ENCODE measurements at regions not wholly inside any gene's neighbourhood (a gene's known extent, or its start where the extent isn't known, plus 50 kb on each side); places are given as distances from the start of the nearest gene placed in this dataset.

DNA sequence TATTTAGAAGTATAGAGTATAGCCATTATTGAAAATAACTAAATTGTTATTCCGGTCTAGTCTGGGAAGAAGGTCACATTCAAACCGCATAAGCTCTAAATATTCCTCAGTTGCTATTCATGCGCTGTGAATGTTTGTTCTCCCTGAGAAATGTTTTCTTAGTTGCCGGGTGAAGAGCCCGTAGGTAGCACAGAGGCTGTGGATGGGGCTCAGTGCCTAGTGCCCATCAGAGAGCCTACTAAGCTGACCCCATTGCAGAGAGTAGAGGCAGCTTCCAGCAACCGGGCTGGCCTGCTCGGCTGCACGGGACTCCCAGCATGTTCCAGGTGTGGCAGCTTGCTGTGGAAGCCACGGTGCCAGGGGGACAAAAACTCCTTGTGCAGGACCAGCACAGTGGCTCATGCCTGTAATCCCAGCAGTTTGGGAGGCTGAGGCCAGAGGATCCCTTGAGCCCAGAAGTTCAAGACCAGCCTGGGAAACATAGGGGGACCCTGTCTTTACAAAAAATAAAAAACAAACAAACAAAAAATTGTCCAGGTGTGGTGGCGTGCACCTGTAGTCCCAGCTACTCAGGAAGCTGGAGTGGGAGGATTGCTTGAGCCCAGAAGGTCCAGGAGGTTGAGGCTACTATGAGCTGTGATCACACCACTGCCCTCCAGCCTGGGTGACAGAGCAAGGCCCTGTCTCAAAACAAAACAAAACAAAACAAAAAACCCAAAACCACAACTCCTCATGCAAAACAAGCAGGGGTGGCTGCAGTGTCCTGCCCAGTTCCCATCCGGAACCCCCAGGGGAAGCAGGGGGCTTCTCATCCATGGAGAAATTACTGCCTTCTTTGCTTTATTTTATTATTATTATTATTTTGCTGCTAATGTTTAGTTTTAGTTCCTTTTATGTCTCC lies 82.5 kb downstream of the KCTD15 start:
- no peak for TF ChIP-seq POLR2A (IDR thresholded peaks at IDR 0.05)
- TF ChIP-seq, protein P1, sequence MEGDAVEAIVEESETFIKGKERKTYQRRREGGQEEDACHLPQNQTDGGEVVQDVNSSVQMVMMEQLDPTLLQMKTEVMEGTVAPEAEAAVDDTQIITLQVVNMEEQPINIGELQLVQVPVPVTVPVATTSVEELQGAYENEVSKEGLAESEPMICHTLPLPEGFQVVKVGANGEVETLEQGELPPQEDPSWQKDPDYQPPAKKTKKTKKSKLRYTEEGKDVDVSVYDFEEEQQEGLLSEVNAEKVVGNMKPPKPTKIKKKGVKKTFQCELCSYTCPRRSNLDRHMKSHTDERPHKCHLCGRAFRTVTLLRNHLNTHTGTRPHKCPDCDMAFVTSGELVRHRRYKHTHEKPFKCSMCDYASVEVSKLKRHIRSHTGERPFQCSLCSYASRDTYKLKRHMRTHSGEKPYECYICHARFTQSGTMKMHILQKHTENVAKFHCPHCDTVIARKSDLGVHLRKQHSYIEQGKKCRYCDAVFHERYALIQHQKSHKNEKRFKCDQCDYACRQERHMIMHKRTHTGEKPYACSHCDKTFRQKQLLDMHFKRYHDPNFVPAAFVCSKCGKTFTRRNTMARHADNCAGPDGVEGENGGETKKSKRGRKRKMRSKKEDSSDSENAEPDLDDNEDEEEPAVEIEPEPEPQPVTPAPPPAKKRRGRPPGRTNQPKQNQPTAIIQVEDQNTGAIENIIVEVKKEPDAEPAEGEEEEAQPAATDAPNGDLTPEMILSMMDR (IDR thresholded peaks at IDR 0.05), result no peak
- no peak for TF ChIP-seq POLR2AphosphoS5 (IDR thresholded peaks at IDR 0.05)
- Histone ChIP-seq H3K4me1 (replicated peaks) (peaks cover 3% of the 10 kb centered on the region), H3K9me3 (no peaks in the 10 kb centered on the region), H3K27me3 (replicated peaks; ENCODE audit: insufficient read depth) (no peaks in the 10 kb centered on the region), H3K27ac (no peak overlapping the region), H3K36me3 (no peaks in the 10 kb centered on the region), H3K4me3 (no peak overlapping the region)
- intact Hi-C loops (cut with DNase I), result no loop called here
- no peak for DNase-seq (ENCODE audit: low spot score)
- WGBS, result 86% methylated on average over 11 of the region's 11 CpGs

DNA sequence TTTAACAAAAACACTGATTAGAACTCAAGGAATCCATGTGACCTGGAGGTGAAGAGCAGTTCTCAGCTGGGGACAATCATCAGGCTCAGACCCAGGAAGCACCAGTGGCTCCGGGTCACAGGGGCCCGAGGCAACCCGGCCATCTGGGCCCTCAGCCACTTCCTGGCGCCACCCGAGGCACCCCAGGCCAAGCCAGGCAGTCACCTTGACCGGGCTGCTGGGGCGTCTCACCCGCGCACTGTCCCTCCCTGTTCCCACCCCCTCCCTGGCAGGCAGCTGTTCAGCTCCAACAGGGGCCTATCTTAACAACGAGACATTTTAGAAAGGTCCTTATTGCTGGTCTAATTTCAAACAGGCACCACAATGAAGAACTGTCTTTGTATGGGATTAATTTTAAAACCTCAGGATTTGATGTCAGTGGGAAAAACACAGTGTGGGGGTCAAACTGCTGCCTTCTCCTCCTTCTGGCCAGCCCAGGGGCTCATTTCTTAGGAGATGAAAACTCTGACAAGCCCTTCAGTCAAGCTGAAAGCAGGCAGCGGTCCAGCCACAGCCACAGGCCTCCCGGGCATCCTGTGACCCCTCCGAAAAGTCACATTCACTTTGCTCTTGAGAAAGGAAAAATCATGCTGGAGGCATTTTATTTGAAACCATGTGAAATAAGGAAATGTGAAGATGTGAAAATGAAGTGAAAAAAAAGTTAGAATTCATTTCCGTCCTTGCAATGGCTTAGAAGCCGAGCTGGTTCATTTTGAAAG lies 83.3 kb downstream of the KCTD15 start:
- Histone ChIP-seq H3K4me1 (replicated peaks) (peaks cover 5% of the 10 kb centered on the region), H3K4me3 (no peak overlapping the region), H3K27me3 (replicated peaks; ENCODE audit: insufficient read depth) (no peaks in the 10 kb centered on the region), H3K36me3 (no peaks in the 10 kb centered on the region), H3K27ac (no peak overlapping the region), H3K9me3 (no peaks in the 10 kb centered on the region)
- TF ChIP-seq, protein P1 (IDR thresholded peaks at IDR 0.05), result no peak
- TF ChIP-seq POLR2AphosphoS5 (IDR thresholded peaks at IDR 0.05) (no peak), POLR2A (IDR thresholded peaks at IDR 0.05) (no peak)
- intact Hi-C loops (cut with DNase I), result no loop called here
- no peak for DNase-seq (ENCODE audit: low spot score)
- 74% methylated on average over 15 of the region's 15 CpGs for WGBS

DNA sequence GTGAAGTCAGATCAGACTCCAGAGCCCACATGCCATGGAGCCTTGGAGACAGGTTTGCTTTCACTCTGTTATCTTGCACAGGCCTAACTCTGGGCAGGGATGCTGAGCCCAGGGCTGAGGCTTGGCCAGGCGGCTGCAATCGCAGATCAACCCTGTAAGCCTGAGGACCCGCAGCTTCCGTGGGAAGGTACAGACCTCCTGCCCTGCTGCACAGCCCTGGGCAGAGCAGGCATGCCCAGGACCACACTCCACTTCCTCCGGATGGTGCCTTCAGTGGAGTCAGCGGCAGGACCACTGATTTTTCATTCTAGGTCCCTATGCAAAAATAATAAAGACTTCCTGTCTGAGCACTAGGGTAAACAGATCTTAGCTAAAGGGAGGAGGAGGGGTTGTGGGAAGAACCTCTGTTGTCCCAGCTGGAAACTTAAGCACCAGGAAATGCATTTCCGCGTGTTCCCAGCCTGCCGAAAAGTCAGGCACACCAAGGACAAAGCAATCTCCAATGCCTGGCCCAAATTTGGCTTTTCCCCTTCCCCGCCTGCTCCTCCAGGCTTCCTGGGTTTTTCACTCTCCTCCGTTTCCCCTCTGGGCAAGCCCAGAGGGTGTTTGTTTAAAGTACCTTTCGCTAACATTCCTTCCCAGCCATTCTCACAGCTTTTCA lies 87.3 kb downstream of the KCTD15 start:
- no peak for DNase-seq (ENCODE audit: low spot score)
- Histone ChIP-seq H3K4me1 (replicated peaks) (peaks cover 5% of the 10 kb centered on the region), H3K4me3 (no peak overlapping the region), H3K9me3 (no peaks in the 10 kb centered on the region), H3K36me3 (no peaks in the 10 kb centered on the region), H3K27me3 (replicated peaks; ENCODE audit: insufficient read depth) (no peaks in the 10 kb centered on the region), H3K27ac (no peak overlapping the region)
- 5% methylated on average over 12 of the region's 12 CpGs for WGBS
- intact Hi-C loops (cut with DNase I), result no loop called here
- no peak for TF ChIP-seq POLR2A (IDR thresholded peaks at IDR 0.05)
- TF ChIP-seq, protein P1 (IDR thresholded peaks at IDR 0.05), result no peak
- no peak for TF ChIP-seq POLR2AphosphoS5 (IDR thresholded peaks at IDR 0.05)

DNA sequence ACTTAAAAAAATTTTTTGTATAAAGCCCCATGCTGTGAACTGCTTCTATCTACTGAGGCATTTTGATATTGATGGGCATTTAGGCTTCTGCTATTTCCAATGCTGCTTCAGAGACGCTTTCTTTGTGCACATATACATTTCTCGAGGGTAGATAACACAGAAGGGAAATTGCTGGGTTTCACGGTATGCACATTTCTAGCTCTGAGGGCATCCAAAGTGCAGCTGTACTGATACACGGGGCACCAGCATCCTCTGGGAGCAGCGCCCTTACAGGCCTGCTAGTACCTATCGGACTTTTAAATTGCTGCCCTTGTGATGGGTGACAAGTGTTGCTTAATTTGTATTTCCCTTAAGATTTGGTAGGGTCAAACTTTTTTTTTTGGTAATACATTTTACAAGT lies 88.6 kb downstream of the KCTD15 start:
- Histone ChIP-seq H3K9me3 (no peaks in the 10 kb centered on the region), H3K4me3 (no peak overlapping the region), H3K4me1 (replicated peaks) (peaks cover 5% of the 10 kb centered on the region), H3K36me3 (no peaks in the 10 kb centered on the region), H3K27ac (no peak overlapping the region), H3K27me3 (replicated peaks; ENCODE audit: insufficient read depth) (no peaks in the 10 kb centered on the region)
- intact Hi-C loops (cut with DNase I), result no loop called here
- TF ChIP-seq, protein P1 (IDR thresholded peaks at IDR 0.05), result no peak
- TF ChIP-seq POLR2AphosphoS5 (IDR thresholded peaks at IDR 0.05), result no peak
- TF ChIP-seq POLR2A (IDR thresholded peaks at IDR 0.05), result no peak
- WGBS, result 82% methylated on average over 6 of the region's 6 CpGs
- DNase-seq (ENCODE audit: low spot score), result no peak

All from prostate gland (tissue), 2 donors.